Fibroblast of upper back skin (primary cell): ENCODE measurements at regions not wholly inside any gene's neighbourhood (a gene's known extent, or its start where the extent isn't known, plus 50 kb on each side); places are given as distances from the start of the nearest gene placed in this dataset.
"Not testable (repeated sequence)": the region's sequence is repeated elsewhere in the genome, so short reads cannot be mapped to it uniquely, and the experiment has no call there.

Source experiments
- DNase-seq: peaks from one replicate; pipeline ENCODE4 v3.0.0-alpha.2; 2013

GRCh38 chr6:48597951-48598350 lies 487.0 kb upstream of the PTCHD4 start:
- DNase-seq, result peak; percentile 4

DNA sequence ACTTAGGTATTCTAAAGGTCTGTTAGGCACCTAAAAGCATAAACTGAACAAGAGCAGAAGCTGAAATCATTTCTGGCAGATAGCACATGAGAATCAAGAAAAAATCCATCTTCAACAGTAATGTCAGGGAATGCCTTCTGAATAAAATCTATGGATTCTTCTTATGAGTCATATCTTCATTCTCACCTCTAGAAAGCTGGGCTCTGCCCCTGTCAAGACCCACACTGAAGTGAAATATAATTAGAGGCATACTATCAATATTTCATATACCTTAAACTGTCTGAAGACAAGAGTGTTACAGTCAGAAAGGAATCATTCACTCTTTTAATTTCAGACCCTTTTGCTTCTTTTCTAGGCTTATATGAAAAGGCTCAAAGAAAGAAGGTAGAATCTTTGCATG lies 485.8 kb upstream of the PTCHD4 start:
- no peak for DNase-seq

- not testable (repeated sequence) for DNase-seq
These were observed 480.2 kb upstream of the PTCHD4 start for GRCh38 chr6:48591158-48591557.

DNA sequence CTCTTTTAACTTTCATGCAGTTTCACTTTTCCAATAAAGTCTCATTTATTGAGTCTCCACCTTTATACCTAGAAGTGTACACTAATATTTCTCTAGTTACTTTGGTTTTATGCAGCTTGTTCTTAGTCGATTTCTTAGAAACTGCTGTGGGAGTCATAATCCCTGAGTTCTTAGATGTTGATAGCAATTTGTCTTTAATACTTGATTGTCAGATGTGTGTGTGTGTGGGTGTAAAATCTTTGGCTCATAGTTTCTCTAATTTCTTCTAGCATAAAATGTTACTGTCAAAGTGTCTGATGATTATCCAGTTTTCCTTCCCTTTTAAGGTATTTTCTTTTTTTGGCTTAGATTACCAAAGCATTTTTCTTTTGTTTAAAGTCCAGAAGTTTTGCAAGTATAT lies 473.8 kb upstream of the PTCHD4 start:
- no peak for DNase-seq

GRCh38 chr6:48570656-48571055 lies 459.7 kb upstream of the PTCHD4 start:
- no peak for DNase-seq

- no peak for DNase-seq
These were observed 457.9 kb upstream of the PTCHD4 start for GRCh38 chr6:48568856-48569255.

DNA sequence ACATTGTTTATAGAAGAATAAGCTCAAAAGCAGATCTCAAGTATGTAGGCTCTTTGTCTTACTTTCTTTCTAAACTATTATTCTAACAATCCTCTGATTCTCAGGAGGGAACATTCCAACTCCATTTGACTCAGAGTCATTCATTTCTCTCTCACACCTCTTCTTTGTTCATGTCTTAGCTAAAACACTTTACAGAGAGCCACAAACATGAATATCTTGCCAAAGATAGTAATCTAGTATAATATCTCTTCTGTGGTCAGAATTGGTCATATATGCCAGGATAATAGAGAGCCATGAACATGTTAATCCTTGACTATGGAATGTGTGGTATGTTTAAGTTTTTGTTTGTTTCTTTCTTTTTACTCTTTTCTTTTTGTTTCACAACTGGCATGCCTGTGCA lies 456.0 kb upstream of the PTCHD4 start:
- peak; percentile 28 for DNase-seq

DNA sequence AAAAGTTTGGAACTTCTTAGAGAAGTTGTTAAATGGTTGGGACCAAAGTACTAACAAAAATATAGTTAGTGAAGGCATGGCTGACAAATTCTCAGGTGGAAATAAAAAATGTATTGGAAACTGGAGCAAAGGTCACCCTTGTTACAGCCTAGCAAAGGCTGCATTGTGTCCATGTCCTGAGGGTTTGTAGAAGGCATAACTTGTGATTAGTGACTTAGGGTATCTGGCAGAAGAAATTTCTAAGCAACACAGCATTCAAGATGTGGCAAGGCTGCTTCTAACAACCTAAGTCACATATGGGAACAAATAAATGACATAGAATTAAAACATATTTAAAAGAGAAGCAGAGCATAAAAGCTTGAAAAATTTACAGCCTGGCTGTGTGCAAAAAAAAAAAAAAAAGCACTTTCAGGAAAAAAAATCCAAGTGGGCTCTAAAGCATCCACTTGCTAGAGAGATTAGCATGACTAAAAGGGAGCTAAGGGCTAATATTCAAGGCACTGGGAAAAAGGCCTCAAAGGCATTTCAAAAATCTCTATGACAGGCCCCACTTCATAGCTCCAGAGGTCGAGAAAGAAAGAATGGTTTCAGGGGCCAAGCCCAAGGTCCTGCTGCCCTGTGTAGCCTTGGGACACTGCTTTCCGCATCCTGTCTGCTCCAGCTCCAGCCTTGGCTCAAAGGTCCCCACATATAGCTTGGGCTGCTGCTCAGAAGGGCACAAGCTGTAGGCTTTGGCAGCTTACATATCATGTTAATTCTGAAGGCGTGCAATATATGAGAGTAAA lies 453.2 kb upstream of the PTCHD4 start:
- no peak for DNase-seq

DNA sequence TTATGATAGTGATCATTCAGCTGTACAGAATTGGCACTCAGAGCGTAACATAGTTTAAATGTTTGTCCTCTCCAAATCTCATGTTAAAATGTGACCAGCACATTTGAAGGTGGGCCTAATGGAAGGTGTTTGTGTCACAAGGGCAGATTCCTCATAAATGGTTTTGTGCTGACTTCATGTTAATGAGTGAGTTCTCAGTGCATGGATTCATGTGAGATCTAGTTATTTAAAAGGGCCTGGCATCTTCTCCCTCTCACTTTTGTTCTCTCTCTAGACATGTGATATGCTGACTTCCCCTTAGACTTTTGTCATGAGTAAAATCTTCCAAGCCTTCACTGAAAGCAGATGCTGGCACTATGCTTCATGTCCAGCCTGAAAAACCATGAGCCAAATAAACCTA lies 452.4 kb upstream of the PTCHD4 start:
- DNase-seq, result no peak

DNA sequence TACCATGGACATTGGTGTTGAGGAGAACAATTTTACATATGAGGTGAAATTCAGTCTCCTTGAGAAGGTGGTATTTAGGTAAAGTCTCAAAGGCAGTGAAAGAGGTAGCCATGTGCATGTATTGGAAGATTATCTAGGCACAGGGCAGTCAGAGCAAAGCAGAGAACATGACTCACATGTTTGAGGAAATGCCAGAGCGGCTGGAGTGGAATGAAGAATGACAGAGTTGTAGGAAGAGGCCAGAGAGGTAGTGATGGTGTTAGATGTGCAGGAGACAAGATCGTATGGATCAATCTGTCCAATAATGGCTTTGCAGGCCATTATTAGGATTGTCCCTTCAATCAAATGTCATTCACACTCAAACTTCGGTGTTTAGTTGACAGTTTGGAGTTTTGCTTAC lies 449.4 kb upstream of the PTCHD4 start:
- peak; percentile 46 for DNase-seq

DNA sequence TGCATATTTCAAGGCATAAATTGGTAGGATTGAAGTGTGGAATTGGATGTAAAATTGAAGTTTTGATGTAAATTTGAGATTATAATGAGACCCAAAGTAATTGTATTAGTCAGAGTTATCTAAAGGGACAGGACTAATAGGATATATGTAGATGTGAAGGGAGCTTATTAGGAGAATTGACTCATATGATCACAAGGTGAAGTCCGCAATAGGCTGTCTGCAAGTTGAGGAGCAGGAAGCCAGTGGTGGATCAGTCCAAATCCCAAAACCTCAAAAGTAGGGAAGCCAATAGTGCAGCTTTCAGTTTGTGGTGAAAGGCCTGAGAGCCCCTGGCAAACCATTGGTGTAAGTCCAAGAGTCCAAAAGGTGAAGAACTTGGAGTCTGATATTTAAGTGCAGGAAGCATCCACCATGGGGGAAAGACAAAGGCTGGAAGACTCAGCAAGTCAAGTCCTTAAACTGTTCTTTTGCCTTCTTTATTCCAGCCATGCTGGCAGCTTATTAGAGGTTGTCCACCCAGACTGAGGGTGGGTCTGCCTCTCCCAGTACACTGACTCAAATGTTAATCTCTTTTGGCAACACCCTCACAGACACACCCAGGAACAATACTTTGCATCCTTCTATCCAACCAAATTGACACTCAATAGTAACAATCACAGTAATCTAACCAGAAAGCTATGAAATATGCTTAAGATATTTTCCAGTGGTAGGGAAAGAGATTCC lies 442.6 kb upstream of the PTCHD4 start:
- DNase-seq, result no peak

- no peak for DNase-seq
These were observed 441.9 kb upstream of the PTCHD4 start for GRCh38 chr6:48552905-48553304.

DNA sequence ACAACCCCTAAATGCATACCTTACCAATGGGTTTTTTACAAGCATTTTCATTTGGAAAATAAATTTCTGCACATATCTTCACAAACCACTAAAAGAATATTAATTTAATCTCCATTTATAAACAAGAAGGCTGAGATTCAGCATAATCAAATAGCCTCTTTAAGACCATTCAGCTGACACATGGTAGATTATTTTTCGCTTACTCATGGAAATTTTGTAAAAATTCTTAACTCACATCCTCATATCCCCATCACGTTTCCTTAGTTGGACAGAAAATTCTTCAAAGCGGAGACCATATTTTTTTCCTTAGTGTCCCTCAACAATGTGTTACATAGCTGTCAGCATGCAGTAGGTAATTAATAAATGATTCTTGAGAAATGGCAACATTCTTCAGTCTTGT lies 439.6 kb upstream of the PTCHD4 start:
- DNase-seq, result no peak

DNA sequence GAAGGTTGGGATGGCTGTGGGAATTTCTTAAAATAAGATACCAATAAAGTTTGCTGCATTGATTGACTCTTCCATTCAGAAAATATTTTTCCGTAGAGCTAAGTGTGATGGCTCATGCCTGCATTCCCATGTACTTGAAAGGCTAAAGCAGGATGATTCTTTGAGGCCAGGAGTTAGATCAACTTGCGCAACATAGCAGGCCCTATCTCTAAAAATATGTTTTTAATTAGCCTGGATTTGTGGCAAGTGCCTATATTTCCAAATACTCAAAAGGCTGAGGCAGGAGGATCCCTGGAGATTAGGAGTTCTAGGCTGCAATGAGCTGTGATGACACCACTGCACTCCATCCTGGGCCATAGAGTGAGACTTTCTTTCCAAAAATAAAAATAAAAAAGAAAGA lies 431.2 kb upstream of the PTCHD4 start:
- peak; percentile 20 for DNase-seq

GRCh38 chr6:48541649-48542048 lies 430.7 kb upstream of the PTCHD4 start:
- DNase-seq, result no peak

GRCh38 chr6:48535582-48536009 lies 424.6 kb upstream of the PTCHD4 start:
- DNase-seq, result peak; percentile 78

GRCh38 chr6:48530978-48531377 lies 420.0 kb upstream of the PTCHD4 start:
- DNase-seq, result not testable (repeated sequence)

DNA sequence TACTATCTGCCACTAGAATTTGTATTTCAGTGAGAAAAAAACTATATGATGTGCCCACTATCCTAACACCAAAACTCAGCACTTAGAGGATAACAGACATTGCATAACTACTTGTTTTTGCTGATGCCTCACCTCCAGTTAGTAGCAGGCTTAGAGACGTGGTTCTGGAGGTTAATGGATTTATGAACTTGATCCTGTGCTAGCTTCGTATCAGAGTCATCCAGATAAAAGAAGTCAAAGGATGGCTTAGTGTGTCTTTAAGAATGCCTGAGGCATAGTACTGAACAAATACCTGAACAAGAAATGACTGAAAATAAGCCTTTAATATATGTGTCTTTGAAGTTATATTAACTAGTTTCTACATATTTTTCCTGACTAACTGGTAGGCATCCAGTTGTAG lies 414.9 kb upstream of the PTCHD4 start:
- no peak for DNase-seq

DNA sequence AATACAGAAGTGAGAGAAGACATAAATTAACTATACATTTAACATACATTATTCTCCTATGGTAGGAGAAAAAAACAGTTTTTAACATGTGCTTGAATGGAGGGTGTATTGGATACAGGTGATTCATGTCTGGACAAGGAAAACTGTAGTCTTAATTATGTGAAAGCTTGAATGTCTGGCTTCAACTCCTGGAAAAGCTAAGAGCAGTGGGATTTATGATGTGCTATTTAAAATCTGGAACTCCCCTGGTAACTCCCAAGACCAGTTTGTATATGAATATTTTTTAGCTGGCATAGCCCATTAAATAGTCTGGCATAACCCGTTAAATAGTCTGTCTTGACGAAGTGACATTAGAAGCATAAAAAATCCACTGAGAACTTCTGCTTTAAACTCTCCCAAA lies 410.0 kb upstream of the PTCHD4 start:
- no peak for DNase-seq

- DNase-seq, result no peak
These were observed 401.4 kb upstream of the PTCHD4 start for GRCh38 chr6:48512390-48512789.

DNA sequence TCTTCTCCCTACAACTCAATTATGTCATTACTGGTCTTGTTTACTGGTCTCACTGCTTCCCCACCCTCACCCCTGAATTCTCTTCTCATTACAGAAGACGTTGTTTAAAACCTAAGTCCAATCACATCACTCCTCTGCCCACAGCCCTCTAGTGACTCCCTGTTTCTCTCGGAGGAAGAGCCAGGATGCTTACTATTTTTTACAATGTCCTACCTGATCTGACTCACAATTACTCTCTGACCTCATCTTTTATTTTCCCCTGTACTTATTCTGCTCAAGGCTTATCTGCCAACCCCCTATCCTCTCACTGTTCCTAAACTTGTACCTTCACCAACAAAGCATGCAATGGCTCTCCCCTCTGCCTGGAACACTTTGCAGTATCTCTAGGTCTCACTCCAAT lies 400.4 kb upstream of the PTCHD4 start:
- no peak for DNase-seq

DNA sequence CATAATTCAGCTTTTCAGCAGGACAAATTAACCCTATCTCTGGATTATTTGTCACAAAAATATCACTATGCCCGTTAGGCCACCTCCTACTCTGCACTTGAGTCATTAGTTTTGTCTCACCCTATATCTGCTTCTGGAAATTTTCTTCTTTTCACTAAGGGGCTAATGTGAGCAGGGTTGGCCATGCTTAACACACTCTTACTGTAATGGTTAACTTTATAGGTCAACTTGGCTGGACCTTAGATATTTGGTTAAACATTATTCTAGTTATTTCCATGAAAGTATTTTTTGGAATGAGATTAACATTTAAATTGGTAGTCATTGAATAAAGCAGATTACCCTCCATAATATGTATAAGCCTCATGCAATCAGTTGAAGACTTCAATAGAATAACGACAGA lies 394.6 kb upstream of the PTCHD4 start:
- DNase-seq, result no peak

GRCh38 chr6:48493432-48493831 lies 382.4 kb upstream of the PTCHD4 start:
- not testable (repeated sequence) for DNase-seq

- DNase-seq, result no peak
These were observed 379.7 kb upstream of the PTCHD4 start for GRCh38 chr6:48490658-48491057.

- DNase-seq, result no peak
These were observed 375.9 kb upstream of the PTCHD4 start for GRCh38 chr6:48486876-48487275.
